ENCODE measurements at regions not wholly inside any gene's neighbourhood (a gene's known extent, or its start where the extent isn't known, plus 50 kb on each side); places are given as distances from the start of the nearest gene placed in this dataset.

DNA sequence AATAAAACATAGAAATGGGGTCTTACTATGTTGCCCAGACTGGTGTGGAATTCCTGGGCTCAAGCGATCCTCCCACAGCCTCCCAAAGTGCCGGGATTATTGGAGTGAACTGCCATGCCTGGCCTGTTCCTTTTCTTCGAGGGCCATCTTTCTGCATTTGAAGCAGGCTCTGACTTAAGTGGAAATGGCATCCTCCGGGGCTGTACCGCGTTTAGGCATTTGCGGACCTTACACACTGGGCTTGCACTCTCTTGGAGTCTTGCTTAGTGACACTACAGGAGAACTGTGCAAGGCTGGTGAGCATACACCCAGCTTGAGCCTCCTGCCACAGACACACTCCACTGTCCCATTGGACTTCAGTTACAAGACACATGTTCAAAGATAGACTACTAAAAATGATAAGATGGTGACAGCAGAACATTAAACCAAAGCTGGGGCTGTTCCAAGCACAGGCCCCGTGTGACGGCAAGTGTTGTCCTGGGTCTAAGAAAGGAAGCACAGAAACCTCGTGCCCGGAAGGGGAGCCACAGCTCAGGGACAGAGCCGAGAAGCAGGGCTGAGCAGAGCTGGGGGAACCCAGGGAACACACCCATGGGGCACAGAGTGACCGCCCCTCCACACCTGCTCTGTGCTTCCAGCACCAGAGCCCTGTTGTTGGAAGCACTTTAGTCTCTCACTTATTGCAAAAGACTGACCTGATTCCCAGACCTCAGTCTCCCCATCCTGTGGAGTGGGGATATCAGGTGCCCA, 59.0 kb upstream of the SHANK2 start:
- ChIA-PET POLR2A (no interaction called here), CTCF (interaction anchor here (1.6 kb wide), 1 partner anchor 20 kb away, joined by 3 read pairs; no protein-coding TSS in a partner anchor)
- H3K27ac ChIP-seq (ENCODE audit: low read depth in 2 of 2, low read length in 1 of 2): no peak overlapping the region
- H3K36me3 ChIP-seq (replicated peaks in 1 of 2; ENCODE audit: control insufficient read depth in 1 of 2, insufficient read depth in 2 of 2, low read length in 1 of 2): no peaks in the 10 kb centered on the region
- H3K4me3 ChIP-seq (ENCODE audit: low read depth in 2 of 2, low read length in 1 of 2): no peak overlapping the region
- no peaks in the 10 kb centered on the region for H4K20me1 ChIP-seq (ENCODE audit: insufficient read depth)
- no peak for DNase-seq
- no peak for TF ChIP-seq FOSL2 (IDR thresholded peaks at IDR 0.05; ENCODE audit: borderline replicate concordance, low read depth)
- TF ChIP-seq SIN3A (IDR thresholded peaks at IDR 0.05; ENCODE audit: borderline replicate concordance, low read depth, low read length): no peak
- no peak for TF ChIP-seq MEF2A (IDR thresholded peaks at IDR 0.05; ENCODE audit: borderline replicate concordance, low read depth)
- TF ChIP-seq JUND (IDR thresholded peaks at IDR 0.05): no peak
- TF ChIP-seq, protein P1, sequence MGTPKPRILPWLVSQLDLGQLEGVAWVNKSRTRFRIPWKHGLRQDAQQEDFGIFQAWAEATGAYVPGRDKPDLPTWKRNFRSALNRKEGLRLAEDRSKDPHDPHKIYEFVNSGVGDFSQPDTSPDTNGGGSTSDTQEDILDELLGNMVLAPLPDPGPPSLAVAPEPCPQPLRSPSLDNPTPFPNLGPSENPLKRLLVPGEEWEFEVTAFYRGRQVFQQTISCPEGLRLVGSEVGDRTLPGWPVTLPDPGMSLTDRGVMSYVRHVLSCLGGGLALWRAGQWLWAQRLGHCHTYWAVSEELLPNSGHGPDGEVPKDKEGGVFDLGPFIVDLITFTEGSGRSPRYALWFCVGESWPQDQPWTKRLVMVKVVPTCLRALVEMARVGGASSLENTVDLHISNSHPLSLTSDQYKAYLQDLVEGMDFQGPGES (IDR thresholded peaks at IDR 0.05; ENCODE audit: low read depth, low read length): no peak
- TF ChIP-seq CHD2 (IDR thresholded peaks at IDR 0.05; ENCODE audit: low read length, partially characterized antibody): no peak
- TF ChIP-seq, protein P2, sequence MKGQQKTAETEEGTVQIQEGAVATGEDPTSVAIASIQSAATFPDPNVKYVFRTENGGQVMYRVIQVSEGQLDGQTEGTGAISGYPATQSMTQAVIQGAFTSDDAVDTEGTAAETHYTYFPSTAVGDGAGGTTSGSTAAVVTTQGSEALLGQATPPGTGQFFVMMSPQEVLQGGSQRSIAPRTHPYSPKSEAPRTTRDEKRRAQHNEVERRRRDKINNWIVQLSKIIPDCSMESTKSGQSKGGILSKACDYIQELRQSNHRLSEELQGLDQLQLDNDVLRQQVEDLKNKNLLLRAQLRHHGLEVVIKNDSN (IDR thresholded peaks at IDR 0.05; ENCODE audit: borderline replicate concordance, low read depth): no peak
- TF ChIP-seq, protein P3, sequence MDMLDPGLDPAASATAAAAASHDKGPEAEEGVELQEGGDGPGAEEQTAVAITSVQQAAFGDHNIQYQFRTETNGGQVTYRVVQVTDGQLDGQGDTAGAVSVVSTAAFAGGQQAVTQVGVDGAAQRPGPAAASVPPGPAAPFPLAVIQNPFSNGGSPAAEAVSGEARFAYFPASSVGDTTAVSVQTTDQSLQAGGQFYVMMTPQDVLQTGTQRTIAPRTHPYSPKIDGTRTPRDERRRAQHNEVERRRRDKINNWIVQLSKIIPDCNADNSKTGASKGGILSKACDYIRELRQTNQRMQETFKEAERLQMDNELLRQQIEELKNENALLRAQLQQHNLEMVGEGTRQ (IDR thresholded peaks at IDR 0.05; ENCODE audit: borderline replicate concordance, low read depth, low read length): no peak
- TF ChIP-seq EP300 (IDR thresholded peaks at IDR 0.05; ENCODE audit: borderline replicate concordance in 1 of 2, low read depth in 1 of 2, low read length in 1 of 2): no peak
- no peak for TF ChIP-seq EZH2phosphoT487 (IDR thresholded peaks at IDR 0.05; ENCODE audit: borderline replicate concordance, low read depth)
- TF ChIP-seq TCF12 (IDR thresholded peaks at IDR 0.05): no peak
- TF ChIP-seq GABPA (IDR thresholded peaks at IDR 0.05; ENCODE audit: low read depth): no peak
- no peak for TF ChIP-seq FOXJ3 (CRISPR knock-in tag; IDR thresholded peaks at IDR 0.05)
- no peak for TF ChIP-seq RFX5 (IDR thresholded peaks at IDR 0.05; ENCODE audit: low read length)
- TF ChIP-seq, protein P4, sequence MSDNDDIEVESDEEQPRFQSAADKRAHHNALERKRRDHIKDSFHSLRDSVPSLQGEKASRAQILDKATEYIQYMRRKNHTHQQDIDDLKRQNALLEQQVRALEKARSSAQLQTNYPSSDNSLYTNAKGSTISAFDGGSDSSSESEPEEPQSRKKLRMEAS (IDR thresholded peaks at IDR 0.05; ENCODE audit: low read depth): no peak
- TF ChIP-seq, protein P5, sequence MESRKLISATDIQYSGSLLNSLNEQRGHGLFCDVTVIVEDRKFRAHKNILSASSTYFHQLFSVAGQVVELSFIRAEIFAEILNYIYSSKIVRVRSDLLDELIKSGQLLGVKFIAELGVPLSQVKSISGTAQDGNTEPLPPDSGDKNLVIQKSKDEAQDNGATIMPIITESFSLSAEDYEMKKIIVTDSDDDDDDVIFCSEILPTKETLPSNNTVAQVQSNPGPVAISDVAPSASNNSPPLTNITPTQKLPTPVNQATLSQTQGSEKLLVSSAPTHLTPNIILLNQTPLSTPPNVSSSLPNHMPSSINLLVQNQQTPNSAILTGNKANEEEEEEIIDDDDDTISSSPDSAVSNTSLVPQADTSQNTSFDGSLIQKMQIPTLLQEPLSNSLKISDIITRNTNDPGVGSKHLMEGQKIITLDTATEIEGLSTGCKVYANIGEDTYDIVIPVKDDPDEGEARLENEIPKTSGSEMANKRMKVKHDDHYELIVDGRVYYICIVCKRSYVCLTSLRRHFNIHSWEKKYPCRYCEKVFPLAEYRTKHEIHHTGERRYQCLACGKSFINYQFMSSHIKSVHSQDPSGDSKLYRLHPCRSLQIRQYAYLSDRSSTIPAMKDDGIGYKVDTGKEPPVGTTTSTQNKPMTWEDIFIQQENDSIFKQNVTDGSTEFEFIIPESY (IDR thresholded peaks at IDR 0.05; ENCODE audit: borderline replicate concordance, low read depth): no peak
- no peak for TF ChIP-seq YY1 (IDR thresholded peaks at IDR 0.05; ENCODE audit: low read depth)
- TF ChIP-seq, protein P6, sequence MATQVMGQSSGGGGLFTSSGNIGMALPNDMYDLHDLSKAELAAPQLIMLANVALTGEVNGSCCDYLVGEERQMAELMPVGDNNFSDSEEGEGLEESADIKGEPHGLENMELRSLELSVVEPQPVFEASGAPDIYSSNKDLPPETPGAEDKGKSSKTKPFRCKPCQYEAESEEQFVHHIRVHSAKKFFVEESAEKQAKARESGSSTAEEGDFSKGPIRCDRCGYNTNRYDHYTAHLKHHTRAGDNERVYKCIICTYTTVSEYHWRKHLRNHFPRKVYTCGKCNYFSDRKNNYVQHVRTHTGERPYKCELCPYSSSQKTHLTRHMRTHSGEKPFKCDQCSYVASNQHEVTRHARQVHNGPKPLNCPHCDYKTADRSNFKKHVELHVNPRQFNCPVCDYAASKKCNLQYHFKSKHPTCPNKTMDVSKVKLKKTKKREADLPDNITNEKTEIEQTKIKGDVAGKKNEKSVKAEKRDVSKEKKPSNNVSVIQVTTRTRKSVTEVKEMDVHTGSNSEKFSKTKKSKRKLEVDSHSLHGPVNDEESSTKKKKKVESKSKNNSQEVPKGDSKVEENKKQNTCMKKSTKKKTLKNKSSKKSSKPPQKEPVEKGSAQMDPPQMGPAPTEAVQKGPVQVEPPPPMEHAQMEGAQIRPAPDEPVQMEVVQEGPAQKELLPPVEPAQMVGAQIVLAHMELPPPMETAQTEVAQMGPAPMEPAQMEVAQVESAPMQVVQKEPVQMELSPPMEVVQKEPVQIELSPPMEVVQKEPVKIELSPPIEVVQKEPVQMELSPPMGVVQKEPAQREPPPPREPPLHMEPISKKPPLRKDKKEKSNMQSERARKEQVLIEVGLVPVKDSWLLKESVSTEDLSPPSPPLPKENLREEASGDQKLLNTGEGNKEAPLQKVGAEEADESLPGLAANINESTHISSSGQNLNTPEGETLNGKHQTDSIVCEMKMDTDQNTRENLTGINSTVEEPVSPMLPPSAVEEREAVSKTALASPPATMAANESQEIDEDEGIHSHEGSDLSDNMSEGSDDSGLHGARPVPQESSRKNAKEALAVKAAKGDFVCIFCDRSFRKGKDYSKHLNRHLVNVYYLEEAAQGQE (IDR thresholded peaks at IDR 0.05; ENCODE audit: low read depth, low read length): no peak
- TF ChIP-seq, protein P7, sequence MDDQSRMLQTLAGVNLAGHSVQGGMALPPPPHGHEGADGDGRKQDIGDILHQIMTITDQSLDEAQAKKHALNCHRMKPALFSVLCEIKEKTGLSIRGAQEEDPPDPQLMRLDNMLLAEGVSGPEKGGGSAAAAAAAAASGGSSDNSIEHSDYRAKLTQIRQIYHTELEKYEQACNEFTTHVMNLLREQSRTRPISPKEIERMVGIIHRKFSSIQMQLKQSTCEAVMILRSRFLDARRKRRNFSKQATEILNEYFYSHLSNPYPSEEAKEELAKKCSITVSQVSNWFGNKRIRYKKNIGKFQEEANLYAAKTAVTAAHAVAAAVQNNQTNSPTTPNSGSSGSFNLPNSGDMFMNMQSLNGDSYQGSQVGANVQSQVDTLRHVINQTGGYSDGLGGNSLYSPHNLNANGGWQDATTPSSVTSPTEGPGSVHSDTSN (IDR thresholded peaks at IDR 0.05): no peak
- TF ChIP-seq, protein P8, sequence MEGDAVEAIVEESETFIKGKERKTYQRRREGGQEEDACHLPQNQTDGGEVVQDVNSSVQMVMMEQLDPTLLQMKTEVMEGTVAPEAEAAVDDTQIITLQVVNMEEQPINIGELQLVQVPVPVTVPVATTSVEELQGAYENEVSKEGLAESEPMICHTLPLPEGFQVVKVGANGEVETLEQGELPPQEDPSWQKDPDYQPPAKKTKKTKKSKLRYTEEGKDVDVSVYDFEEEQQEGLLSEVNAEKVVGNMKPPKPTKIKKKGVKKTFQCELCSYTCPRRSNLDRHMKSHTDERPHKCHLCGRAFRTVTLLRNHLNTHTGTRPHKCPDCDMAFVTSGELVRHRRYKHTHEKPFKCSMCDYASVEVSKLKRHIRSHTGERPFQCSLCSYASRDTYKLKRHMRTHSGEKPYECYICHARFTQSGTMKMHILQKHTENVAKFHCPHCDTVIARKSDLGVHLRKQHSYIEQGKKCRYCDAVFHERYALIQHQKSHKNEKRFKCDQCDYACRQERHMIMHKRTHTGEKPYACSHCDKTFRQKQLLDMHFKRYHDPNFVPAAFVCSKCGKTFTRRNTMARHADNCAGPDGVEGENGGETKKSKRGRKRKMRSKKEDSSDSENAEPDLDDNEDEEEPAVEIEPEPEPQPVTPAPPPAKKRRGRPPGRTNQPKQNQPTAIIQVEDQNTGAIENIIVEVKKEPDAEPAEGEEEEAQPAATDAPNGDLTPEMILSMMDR (IDR thresholded peaks at IDR 0.05): no peak
- WGBS (ENCODE audit: low lambda C conversion rate): 34% methylated on average over 11 of the region's 13 CpGs
- H2AFZ ChIP-seq (ENCODE audit: low read depth): no peak overlapping the region
- no peak overlapping the region for H3K4me2 ChIP-seq
- no peaks in the 10 kb centered on the region for H3K79me2 ChIP-seq (ENCODE audit: insufficient read depth)
- no peak overlapping the region for H3K9ac ChIP-seq
- H3K4me1 ChIP-seq (ENCODE audit: control insufficient read depth in 1 of 2, insufficient read depth in 2 of 2, low read depth in 1 of 2, low read length in 1 of 2): no peaks in the 10 kb centered on the region
- no peaks in the 10 kb centered on the region for H3K27me3 ChIP-seq (ENCODE audit: insufficient read depth)
- H3K9me2 ChIP-seq: no peaks in the 10 kb centered on the region
- H3F3A ChIP-seq (replicated peaks; ENCODE audit: insufficient read depth): no peaks in the 10 kb centered on the region
- no peaks in the 10 kb centered on the region for H3K9me3 ChIP-seq

Measured in SK-N-SH (cell line).